ENCODE measurements at regions not wholly inside any gene's neighbourhood (a gene's known extent, or its start where the extent isn't known, plus 50 kb on each side); places are given as distances from the start of the nearest gene placed in this dataset.

DNA sequence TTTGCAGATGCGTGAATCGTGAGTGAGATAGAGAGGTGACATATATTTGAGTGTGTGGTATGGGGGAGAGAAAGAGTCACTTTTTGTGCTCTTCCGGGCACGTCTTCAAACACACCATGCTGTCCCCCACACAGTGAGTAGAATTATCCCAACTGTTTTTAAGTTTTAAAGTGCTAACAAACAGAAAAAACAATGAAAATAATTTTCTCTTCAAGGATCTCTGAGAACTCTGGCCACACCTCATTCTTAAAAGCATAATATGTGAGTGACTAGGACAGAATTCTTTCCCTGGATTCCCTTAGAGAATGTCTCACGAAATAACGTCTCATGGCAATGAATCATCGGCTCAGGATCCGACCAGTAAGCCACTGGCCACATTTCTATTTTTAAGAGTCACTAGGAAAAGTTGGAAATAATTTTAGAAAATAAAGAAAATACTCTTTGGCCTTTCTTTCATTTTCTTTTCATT lies 235.7 kb upstream of the ZNF217 start:
- no peak for TF ChIP-seq CTCF (IDR thresholded peaks at IDR 0.05)
- no peak for TF ChIP-seq POLR2A (IDR thresholded peaks at IDR 0.05; ENCODE audit: low read depth)
- TF ChIP-seq EP300 (IDR thresholded peaks at IDR 0.05), result no peak
- peak; percentile 47 to 81 for TF ChIP-seq POLR2AphosphoS5 (IDR thresholded peaks at IDR 0.05)
